GM21423 (cell line): ENCODE measurements at regions not wholly inside any gene's neighbourhood (a gene's known extent, or its start where the extent isn't known, plus 50 kb on each side); places are given as distances from the start of the nearest gene placed in this dataset.

Experiments
- ATAC-seq: cut with Tn5 transposase; IDR thresholded peaks from one replicate; pipeline ENCODE4 v1.9.1; 2021; ENCODE audit warnings: mild to moderate bottlenecking, moderate library complexity; ENCODE audit not compliant: unreplicated experiment

GRCh38 chr4:18381186-18381585, 359.6 kb upstream of the LCORL start:
- no peak for ATAC-seq

DNA sequence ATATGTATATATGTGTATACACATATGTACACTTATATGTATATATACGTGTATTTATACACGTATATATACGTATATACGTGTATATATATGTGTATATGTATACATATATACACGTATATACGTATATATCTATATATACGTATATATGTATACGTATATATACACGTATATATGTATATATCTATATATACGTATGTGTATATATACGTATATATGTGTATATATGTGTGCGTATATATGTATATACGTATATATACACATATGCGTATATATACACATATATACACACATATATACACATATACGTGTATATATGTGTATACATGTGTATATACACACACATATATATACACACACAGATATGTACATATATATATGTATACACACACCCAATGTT, 348.0 kb upstream of the LCORL start:
- no peak for ATAC-seq

DNA sequence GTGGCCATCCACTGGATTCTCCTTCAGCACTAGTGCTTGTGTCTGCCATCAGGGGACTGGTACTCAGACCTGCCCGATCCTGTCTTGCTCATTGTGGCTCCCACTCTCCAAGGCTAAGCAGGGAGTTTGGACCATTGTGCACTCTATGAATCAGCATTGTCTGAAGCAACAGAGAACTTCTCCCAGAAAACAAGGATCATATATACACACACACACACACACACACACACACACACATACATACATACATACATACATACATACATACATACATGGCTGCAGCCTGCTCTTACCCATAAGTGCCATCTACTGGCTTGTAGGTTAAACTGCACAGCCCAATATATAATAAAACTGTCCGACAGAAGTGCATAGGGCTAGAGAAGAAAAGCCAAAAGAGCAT, 345.3 kb upstream of the LCORL start:
- peak; percentile 92 for ATAC-seq

- ATAC-seq = no peak
These were observed 344.6 kb upstream of the LCORL start for GRCh38 chr4:18366136-18366535.

DNA sequence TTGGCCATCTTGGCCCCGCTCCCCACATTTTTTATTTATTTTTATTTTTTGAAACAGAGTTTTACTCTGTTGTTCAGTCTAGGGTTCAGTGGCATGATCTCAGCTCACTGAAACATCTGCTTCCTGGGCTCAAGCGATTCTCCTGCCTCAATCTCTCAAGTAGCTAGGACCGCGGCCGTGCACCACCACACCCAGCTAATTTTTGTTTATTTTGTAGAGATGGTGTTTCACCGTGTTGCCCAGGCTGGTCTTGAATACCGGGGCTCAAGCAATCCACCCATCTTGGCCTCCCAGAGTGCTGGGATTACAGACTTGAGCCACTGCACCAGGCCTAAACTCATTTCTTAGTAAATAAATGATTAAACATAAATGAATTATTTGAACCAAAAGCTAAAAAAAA, 322.0 kb upstream of the LCORL start:
- ATAC-seq = no peak

- no peak for ATAC-seq
These were observed 321.3 kb upstream of the LCORL start for GRCh38 chr4:18342847-18343246.

DNA sequence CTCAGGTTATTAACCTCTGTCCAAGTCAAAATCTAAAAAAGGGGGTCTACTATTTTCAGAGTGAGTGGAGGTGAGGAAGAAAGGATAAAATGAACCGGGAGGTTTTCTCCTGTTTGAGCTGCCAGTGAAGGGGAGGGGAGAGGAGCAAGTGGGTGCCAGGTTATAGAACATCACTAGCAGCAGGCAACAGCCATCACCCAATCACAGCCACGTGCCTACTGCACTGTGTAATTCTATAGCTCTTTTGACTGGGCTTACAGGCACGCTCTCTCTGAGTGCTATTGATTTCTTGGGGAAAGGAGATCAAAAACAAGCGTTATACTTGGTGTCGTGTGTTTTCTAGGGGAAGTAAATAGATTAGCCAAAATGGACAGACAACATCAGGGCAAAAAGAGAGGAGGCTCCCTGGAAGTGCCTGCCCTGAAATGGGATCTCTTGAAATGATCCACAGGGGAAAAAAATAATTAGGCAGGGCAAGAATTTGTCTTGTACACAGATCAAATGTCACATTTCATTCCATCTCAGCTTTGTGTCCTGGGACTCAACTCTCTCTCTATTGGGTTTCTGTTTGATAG, 300.5 kb upstream of the LCORL start:
- no peak for ATAC-seq

GRCh38 chr4:18319431-18319830, 297.9 kb upstream of the LCORL start:
- ATAC-seq = no peak

- no peak for ATAC-seq
These were observed 297.3 kb upstream of the LCORL start for GRCh38 chr4:18318682-18319388.

- ATAC-seq = no peak
These were observed 293.2 kb upstream of the LCORL start for GRCh38 chr4:18314731-18315130.

DNA sequence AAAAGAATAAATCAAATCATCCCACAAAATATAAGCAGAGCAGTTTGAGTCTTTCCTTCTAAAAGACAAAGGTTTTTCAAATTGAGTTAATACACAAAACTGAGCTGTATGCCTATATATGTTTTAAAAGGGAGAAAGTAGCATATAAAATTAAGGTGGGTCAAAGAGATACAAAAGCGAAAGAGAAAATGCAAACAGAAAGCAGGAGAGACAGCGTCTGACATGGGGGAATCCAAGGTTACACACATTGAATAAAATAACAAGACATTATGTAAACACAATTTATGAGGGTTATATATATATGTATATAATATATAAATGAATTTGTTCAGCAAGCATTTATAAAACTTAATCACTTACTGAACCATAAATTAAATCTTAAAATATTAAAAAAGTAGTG, 276.1 kb upstream of the LCORL start:
- no peak for ATAC-seq

DNA sequence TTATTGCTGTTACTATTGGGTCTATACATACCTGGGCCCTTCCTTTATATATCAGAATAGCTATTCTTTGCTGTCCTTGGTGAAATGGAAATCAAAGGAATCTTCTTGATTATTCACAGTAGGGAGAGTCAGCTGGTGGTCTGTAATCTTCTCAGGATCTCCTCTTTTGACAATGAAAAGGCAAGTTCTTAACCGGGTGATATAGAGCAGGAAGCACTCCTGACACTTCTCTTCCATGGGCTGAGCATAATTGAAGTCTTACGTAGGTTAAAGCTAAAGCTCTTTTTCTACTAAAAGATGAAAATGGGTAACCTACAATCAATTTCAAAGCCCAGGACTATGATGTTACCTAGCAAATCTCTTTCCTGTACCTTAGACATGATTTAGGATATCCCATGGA, 274.9 kb upstream of the LCORL start:
- no peak for ATAC-seq

GRCh38 chr4:18294846-18295245, 273.3 kb upstream of the LCORL start:
- no peak for ATAC-seq

DNA sequence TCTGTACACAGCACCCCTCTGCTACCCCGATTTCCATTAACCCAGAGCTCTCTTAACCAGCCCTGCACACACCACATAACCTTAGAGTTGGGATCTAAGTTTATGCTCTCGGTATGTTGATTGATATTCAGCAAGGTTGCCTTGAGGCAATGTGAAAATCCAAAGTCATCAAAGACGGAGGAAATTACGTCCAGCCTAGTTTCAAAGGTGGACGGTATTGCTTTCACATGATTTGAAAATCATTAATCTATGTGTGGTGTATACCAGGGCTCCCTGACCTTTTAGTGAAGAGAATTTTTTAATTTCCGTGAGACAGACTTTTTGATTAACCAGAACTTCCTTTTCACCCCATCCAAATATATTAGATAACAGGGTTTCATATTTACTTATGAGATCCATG, 272.5 kb upstream of the LCORL start:
- no peak for ATAC-seq

- no peak for ATAC-seq
These were observed 270.9 kb upstream of the LCORL start for GRCh38 chr4:18292411-18292810.

DNA sequence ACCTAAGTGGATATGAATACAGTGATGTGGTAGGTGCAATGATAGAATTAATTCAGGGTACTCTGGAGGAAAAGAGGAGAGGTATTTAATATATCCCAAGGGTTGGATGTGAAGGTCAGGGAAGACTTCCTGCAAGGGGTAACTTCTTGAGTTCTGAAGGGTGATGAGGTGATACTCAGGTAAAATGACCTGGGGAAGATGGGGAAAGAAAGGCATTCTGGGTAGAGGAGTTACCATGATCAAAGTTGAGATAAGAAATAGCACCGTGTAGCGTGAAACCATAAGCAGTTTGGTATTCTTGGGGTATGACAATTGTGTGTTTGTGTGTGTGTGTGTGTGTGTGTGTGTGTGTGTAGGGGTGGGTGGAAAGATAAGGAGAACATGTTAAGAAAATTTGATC, 270.4 kb upstream of the LCORL start:
- ATAC-seq = no peak

- no peak for ATAC-seq
These were observed 269.7 kb upstream of the LCORL start for GRCh38 chr4:18291256-18291655.

DNA sequence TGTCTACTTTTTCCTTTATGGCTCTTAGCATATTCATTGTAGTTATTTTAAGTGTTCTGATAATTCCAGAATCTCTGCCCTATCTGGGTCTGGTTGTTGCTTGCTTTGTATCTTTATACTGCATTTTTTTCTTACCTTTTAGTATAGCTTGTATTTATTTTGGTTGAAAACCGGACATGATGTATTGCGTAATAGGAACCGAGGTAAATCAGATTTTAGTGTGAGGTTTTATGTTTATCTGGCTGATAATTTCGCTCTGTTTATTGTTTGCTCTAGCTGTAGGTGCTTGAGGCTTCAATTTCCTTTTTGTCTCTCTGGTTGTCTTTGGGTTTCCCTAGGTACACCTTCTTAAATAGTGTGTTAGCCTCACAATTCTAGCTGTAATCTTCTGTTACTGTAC, 263.8 kb upstream of the LCORL start:
- no peak for ATAC-seq

GRCh38 chr4:18278244-18278643, 256.7 kb upstream of the LCORL start:
- no peak for ATAC-seq

DNA sequence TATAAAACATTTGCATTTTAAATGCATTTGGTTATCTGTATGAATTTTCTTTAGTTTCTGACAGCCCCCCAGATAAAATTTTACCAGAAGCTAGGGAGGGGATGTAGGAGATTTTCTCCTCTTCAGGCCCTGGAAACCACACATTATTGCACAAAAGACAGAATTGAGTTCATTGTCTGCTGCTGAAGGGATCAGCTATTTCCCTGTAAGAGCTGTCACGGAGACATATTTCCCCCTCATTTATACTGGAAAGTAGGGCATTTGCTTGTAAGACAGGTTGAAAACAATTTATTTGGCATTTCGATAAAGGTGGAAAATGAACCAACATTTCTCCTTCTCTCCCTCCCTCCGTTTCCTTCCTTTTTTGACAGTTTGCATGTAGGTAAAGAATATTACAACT, 241.3 kb upstream of the LCORL start:
- ATAC-seq = no peak

GRCh38 chr4:18252052-18252451, 230.5 kb upstream of the LCORL start:
- no peak for ATAC-seq

- no peak for ATAC-seq
These were observed 229.0 kb upstream of the LCORL start for GRCh38 chr4:18250564-18250963.

DNA sequence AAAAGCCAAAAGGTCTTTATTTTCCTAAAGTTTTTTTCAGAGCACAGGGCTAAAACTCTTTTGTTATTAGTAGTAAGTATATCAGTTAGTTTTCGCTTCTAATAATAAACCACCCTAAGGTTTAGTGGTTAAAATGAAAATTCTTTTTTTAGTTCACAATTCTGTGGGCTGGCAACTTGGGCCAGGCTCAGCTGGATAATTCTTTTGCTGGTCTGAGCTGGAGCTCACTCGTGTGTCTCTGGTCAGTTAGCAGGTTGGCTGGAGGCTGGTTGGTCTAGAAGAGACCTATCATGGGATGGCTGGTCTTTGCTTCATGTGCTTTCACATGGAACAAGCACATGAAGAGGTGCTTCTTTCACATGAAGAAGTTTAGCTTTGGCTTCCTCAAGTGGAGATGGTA, 227.1 kb upstream of the LCORL start:
- ATAC-seq = no peak
